ENCODE measurements at regions not wholly inside any gene's neighbourhood (a gene's known extent, or its start where the extent isn't known, plus 50 kb on each side); places are given as distances from the start of the nearest gene placed in this dataset.

- TF ChIP-seq, protein P1, sequence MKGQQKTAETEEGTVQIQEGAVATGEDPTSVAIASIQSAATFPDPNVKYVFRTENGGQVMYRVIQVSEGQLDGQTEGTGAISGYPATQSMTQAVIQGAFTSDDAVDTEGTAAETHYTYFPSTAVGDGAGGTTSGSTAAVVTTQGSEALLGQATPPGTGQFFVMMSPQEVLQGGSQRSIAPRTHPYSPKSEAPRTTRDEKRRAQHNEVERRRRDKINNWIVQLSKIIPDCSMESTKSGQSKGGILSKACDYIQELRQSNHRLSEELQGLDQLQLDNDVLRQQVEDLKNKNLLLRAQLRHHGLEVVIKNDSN (IDR thresholded peaks at IDR 0.05) = no peak
- TF ChIP-seq EP300 (IDR thresholded peaks at IDR 0.05; ENCODE audit: borderline replicate concordance) (no peak), MAX (IDR thresholded peaks at IDR 0.05) (no peak), NFIC (IDR thresholded peaks at IDR 0.05) (no peak), YY1 (IDR thresholded peaks at IDR 0.05; ENCODE audit: low read depth) (no peak), REST (IDR thresholded peaks at IDR 0.05; ENCODE audit: low read depth) (no peak), ZBTB7A (IDR thresholded peaks at IDR 0.05; ENCODE audit: low read depth) (no peak), TAF1 (IDR thresholded peaks at IDR 0.05; ENCODE audit: low read depth) (no peak), RAD21 (IDR thresholded peaks at IDR 0.05; ENCODE audit: low read depth) (no peak), TEAD4 (IDR thresholded peaks at IDR 0.05) (no peak), CREB1 (IDR thresholded peaks at IDR 0.05; ENCODE audit: low read depth) (no peak), FOXM1 (IDR thresholded peaks at IDR 0.05; ENCODE audit: borderline replicate concordance, low read depth) (no peak), TCF12 (IDR thresholded peaks at IDR 0.05; ENCODE audit: low read depth) (no peak)
These were observed 76.5 kb upstream of the SPRED1 start for GRCh38 chr15:38176155-38176554.
